Fibroblast of the conjunctiva (primary cell): ENCODE measurements at regions not wholly inside any gene's neighbourhood (a gene's known extent, or its start where the extent isn't known, plus 50 kb on each side); places are given as distances from the start of the nearest gene placed in this dataset.
"Not testable (repeated sequence)": the region's sequence is repeated elsewhere in the genome, so short reads cannot be mapped to it uniquely, and the experiment has no call there.

ENCODE experiments used
- DNase-seq: peaks from one replicate; pipeline ENCODE4 v3.0.0-alpha.2; 2010; ENCODE audit warnings: low read depth

DNA sequence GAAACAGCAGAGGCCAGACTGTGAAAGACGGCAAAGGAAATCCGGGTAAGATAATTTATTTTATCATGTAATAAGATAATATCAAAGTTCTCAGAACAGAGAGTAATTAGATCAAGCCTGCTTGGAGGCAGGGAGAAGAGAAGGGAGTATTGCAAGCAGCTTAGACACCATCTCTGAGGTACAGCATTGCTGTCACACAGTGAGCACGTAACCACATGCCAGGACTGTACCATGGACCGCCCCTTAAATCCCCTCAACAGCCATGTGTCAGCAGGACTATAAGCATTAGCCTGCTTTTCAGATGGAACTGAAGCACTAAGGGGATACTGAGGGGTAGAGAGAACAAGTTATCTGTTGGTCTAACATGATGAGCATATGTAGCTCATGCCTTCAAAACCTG, 141.5 kb downstream of the C6orf118 start:
- DNase-seq: no peak

DNA sequence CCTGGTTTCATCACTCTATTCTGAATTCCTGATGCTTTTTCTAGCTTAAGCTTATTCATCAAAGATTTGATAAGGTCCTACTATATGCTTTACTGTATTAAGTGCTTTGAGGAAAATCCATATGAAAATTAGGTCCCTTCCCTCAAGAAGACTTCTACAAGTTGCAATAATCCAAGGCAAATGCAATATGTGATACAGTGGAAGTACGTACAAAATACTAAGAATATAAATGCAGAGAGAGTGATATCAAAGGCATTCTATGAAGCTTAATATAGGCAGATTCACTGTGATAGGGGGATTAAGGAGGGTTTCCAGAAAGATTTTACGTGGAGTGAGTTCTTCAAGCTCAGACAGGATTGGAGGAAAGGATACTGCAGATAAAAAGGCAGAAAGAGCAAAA, 142.1 kb downstream of the C6orf118 start:
- DNase-seq: no peak

DNA sequence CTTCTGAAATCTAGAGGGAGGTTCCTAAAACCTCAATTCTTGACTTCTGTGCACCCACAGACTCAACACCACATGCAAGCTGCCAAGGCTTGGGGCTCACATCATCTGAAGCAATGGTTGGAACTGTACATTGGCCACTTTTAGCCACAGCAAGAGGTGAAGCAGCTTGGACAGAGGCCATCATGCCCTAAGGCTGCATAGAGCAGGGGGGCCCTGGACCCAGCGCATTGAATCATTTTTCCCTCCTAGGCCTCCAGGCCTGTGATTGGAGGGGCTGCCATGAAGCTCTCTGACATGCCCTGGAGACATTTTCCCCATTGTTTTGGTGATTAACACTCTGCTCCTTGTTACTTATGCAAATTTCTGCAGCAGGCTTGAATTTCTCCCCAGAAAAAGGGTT, 145.9 kb downstream of the C6orf118 start:
- DNase-seq: no peak

DNA sequence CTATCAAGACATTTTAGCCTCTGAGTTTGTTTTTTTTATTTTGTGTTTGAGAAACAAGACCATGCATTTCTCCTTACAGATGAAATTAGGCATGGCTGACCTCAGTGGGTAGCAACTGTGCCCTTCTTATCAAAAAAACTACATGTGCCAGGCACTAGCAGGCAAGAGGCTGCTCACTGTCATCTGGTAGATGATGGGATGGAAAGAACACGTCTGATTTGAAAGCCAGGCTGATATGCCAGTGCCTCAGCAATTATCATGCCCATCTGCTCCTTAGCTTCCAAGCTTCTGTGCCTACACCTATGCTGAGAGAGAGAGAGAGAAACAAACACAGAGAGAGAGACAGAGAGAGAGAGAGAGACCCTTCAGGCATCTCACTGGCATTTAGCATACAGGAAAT, 149.9 kb downstream of the C6orf118 start:
- DNase-seq: no peak

DNA sequence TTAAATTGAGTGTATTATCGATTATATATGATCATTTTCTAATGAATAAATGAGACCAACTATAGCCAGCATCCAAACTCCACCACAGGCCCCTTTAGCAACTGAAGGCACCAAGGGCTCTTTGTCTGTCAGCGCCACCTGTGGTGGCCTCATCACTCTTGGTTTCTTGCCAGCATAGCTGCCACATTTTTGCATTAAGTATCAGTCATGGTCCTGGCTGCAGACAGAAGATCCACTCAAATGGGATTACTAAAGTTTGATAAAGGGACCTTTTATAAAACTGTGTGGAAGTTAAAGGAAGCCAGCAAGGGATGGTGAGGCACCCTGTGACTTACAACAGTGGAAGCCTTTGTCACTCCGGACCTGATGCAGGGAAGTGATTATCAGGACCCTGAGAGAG, 162.9 kb downstream of the C6orf118 start:
- DNase-seq: no peak

DNA sequence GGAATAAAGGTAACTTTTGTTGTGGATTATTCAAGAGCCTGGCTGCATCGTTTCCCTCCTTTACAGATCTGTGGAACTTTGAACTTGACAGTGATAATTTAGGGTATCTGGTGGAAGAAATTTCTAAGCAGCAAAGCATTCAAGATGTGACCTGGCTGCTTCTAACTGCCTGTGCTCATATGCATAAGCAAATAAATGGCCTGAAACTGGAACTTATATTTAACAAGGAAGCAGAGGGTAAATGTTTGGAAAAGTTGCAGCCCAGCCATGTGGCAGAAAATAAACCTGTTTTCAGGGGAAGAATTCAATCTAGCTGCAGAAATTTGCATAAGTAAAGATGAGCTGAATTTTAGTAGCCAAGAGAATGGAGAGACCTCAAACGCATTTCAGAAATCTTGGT, 173.5 kb downstream of the C6orf118 start:
- DNase-seq: no peak

DNA sequence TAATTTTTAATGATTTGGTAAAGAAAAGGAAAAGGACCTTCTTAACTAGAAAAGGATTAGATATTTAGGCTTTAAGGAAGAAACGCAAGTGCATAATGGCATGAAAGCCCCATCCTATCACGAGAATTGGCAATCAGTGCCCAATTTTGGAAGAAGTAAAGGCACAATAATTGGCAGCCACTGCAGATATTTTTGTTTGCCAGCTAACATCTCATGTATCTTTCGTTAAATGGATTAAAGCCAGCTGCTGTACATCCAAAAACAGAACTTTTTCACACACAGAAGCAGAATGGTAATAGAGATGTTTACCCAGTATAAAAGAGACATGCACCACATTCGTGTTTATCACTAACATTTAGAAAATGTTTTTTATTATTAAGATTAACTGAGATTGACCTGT, 180.3 kb downstream of the C6orf118 start:
- DNase-seq: no peak

DNA sequence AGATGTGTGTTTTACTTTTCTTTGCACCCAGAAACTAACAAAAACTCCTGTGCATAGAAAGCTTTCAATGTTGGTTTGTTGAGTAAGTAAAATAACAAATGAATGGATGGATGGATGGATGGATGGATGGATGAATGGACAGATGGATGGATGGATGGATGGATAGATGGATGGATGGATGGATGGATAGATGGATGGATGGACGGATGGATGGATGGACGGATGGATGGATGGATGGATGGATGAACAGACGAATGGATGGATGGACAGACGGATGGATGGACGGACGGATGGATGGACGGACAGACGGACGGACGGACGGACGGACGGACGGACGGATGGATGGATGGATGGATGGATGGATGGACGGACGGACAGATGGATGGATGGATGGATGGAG, 181.7 kb downstream of the C6orf118 start:
- not testable (repeated sequence) for DNase-seq

DNA sequence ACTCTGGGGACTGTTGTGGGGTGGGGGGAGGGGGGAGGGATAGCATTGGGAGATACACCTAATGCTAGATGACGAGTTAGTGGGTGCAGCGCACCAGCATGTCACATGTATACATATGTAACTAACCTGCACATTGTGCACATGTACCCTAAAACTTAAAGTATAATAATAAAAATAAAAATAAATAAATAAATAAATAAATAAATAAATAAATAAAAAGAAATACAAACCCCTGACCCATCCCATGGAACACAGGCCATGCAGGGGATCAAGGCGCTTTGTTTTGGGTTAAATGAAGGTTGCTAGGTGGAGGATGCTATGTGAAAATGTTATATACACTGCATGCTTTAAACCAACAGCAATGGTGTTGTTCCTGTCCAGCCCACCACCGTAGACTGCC, 184.7 kb downstream of the C6orf118 start:
- not testable (repeated sequence) for DNase-seq

DNA sequence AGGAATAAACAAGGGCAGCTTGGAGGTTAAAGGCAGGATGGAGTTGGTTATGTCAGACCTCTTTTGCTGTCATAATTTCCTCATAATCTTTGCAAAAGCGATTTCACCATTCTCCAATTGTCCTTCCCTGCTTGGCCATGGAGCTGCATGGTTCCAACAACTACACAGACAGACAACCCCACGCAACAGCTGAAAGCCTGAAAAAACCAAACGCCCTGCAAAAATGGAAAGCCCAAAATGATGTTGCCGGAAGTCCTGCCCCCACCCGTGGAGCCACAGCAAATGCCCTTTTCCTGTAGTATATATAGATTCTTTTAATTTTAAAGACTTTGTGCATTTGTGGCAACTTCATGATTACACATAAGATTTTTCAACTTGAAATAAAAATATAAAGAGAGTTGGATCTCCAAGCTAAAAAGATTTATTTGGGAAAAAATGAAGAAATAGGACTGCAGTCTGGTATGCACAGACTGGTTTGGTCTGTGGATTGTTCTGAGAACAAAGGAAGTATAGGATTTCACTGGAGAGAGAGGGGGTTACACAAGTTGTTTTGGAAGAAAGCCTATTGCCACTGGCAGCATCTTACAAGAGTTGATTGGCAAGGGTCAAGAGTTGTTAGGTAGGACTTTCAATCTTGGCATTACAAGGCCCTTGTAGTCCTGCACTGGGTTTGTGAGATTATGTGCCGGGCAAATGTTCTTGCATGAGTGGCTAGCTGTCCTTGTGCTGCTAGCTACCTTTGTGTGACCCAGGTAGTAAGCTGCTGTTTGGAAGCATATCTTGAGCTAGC, 190.0 kb downstream of the C6orf118 start:
- DNase-seq: no peak

DNA sequence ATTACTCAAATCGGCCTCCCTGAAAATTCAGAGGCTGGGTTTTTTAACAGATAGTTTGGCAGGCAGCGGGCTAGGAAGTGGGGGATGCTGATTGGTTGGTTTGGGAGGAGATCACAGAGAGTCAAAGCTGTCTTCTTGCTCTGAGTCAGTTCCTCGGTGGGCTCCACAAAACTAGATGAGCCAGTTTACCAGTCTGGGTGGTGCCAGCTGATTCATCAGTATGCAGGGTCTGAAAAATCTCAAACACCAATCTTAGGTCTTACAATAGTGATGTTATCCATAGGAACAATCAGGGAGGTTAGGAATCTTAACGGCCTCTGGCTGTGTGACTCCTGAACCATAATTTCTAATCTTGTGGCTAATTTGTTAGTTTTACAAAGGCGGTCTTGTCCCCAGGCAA, 190.7 kb downstream of the C6orf118 start:
- DNase-seq: no peak

DNA sequence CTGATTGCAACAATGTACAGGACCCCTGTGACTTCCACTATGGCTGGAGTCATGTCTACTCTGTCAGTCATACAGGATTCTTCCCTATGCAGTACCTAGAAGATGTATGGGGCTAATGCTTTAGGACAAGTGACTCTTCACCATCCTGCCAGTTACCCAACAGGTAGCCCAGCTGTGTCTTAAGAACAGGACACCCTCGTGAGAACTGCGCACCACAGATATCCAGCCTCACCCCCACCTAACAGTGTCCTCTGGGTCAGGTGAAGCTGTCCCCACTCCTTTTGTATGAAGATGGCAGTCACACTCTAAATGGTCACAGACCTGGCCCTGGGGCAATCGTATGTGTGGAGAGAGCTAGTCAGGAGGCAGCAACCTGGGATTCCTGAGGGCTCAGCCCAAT, 191.6 kb downstream of the C6orf118 start:
- no peak for DNase-seq

DNA sequence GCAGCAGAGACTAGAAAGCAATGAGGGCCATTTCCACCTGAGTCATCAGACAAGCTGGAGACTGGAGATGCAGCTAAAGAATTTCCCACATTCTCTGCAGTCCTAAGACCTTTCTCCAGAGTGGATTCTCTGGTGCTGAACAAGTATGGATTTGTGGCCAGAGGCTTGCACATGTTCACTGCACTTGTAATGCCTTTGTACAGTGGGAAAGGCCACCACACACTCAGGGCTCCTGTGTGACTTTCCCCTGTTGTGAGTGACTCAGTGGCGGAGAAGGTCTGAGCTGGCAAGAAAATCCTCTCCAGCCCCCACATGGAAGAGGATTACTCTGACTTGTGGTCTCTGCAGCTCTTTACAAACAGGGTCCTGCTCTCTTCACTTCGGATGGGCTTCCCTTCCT, 192.3 kb downstream of the C6orf118 start:
- no peak for DNase-seq

DNA sequence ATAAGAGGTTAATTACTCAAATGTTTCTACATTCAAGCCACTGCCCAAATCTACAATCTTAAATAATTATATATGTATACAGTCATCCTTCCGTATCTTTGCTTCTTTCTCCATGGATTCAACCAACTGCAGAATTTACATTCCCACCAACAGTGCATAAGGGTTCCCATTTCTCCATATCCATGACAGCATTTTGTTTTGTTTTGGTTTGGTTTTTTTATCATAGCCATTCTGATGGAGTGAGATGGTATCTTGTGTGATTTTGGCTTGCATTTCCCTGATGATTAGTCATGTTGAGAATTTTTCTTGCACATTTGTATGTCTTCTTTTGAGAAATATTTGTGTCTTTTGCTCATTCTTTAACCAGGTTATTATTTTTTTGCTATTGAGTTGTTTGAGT, 198.5 kb downstream of the C6orf118 start:
- DNase-seq: no peak

DNA sequence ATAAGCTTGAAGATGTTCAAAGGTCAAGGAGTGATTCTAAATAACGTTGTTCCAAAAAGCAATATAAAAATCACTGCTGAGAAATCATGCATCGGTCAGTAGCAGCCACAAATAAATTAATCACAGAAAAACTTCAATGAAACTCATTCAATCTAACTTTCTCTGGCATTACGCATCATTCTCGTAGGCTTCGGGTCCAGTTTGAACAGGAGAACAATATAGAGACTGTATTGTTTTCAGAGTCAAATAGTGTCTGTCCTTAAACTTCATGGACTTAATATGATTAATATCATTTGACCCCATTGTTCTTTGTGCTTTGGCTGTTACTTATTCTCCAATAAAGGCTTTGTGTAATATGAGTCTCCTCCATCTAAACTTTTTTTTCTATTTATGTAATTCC, 200.4 kb downstream of the C6orf118 start:
- no peak for DNase-seq

DNA sequence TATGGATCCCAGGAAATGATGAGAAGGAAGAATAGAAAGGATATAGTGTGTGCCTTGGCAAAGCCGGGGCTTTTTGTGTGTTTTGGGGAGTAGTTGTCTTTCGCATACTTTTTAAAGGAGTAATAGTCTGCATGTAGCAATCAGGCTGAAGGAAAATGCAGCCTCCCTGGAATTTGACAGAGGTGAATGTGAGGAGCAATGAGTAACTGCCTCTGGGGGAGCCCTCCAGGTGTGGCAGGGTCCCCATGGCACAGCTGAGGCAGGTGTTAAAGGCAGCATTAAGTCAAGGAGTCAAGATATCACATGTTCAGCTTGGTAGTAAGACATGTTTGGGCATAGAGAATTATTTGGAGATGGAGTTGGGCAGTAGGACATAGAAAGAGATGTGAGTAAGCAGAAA, 203.1 kb downstream of the C6orf118 start:
- no peak for DNase-seq

DNA sequence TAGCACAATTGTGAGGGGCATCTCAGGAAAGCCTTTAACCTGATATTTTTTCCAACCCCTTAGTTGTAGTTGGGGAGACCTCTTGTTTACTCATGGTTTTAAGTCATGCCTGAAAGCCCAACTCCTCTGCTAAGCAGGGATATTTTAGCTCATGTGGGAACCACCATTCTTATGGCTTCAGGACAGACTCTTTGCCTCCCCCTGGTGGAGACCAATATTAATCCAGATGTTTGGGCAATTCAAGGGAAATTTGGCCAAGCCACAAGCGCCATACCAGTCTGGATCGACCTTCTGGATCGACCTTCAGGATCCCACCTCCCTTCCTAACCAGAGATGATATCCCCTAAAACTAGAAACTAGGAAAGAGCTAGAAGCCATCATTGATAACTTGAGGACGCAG, 211.2 kb downstream of the C6orf118 start:
- DNase-seq: no peak

DNA sequence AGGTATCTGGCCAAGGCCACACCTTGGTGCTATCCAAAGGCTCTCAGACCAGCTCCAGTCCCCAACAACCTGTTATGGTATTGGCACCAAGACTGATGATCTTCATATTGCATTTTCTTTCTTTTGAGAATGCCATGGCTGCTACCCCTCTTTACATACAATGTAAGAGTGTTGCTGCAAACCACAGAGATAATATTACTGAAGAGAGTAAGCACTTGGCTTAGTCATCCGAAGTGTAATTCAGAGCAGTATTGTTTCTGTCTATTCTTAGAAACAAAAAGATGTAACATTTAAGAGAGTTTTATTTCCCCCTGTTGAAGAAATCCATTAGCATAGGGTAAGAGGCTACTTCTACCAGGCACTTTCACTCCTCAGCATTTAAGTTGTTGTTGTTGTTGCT, 212.5 kb downstream of the C6orf118 start:
- no peak for DNase-seq

DNA sequence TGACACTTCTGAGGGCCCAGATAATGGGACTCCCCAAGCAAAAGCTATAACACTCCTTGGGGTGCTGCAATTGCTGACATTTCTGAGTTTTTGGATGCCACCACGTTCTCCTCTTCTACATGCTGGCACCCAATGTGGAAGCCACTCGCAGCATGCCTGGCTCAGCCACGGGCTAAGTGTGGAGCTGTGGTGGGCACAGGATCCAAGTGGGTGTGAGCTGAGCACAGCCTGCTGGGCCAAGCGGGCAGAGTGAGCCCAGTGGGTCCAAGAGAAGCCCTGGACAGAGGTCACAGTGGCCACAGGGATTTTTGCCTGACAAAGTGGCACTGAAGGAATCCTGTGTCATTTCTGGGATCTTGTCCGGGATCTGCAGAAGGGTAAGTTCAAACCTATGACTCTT, 213.2 kb downstream of the C6orf118 start:
- DNase-seq: no peak

DNA sequence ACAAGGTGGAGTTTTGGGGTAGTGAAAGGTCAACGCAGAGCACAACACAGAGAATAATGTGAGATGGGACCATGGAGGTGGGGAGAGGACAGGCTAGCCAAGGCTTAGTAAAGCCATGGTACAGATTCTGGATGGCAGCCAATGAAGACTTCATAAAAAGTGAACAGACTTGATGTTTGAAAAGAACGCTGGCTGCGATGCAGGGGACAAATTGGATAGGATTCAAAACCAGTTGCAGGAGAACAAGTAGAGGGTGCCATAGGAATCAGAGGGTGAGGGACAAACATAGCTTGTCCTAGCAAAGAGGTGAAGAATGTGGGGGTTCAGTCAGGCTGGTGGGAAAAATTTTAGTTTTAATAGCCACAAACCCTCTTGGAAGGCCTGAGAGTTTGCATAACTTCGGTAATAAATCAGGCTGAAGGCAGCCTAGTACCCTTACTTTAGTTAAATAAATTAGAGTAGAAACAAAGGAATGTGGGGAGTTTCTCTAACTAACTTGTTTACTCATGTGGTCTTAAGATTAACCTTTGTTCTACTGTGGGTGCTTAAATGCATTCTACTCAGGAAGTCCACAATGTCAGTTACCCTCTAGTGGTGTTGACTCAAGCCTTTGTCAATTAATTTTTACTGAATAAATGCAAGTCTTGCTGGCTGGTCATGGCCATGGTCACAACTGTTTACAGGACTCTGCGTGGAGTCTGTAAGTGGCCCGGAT, 216.4 kb downstream of the C6orf118 start:
- DNase-seq: no peak

DNA sequence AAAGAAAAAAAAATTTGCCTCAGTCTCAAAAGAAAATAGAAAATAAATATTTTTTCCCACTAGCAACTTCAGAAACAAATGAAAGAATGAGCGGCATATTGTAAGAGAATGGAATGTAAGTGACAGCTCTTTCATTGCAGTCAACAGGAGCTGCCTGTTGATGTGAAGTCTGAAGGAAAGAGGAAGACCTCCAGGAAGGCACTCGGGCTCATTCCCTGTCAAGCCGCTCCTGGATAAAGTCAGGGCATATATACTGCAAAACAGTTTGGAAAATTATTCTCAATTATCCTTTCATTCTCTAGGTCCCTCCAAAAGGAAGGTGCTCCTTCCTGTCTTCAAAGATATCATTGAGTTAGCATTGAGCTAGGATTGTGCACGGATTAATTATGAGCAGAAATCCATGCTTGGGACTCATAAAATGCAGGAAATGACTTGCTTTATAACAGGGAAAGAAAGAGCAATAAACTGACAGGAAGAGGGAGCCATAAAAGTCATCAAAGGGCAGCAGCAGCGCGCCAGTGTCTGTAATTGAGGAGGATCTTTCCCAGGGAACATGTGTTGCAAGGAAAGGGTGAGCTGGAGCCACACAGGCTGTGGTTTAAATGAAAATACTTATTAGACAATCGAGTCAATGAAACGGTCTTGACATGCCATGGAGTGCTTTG, 218.2 kb downstream of the C6orf118 start:
- no peak for DNase-seq

DNA sequence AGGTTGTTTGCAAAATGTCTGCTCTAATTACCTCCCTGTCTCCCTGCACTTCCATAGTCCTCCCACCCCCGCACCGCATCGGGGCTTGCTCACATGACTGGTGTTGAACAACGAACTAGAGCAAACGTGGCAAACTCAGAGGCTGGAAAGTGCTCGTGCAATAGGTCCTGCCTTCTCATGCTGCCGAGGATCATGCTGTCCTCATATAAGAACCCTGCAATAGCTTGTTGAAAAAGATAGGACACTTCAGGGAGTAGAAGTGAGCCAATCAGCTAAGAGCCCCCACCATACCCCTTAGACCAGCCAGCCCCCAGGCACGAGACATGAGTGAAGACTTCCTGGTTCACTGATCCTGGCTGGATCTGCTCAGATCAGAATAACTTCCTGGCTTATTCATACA, 219.2 kb downstream of the C6orf118 start:
- no peak for DNase-seq

DNA sequence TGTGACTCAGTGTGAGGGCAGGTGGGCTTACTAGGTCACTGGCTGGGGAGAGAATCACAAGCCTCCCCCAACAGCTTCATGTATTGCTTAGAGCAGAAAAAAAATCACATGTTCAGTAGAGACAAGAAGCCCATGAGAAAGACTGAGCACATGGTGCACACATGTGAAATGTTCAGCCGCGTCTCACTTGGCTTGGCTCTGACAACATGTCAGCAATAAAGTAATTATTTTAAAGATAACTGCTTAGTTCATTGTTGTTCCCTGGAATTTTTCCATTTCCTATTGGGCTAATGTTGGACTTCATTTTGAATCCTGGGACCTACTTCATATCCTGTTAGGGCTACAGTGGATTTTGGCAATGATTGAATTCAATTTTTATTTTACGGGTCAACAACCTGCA, 222.6 kb downstream of the C6orf118 start:
- DNase-seq: no peak
